HG02981 (cell line): ENCODE measurements at regions not wholly inside any gene's neighbourhood (a gene's known extent, or its start where the extent isn't known, plus 50 kb on each side); places are given as distances from the start of the nearest gene placed in this dataset.

Experiments
- ATAC-seq: cut with Tn5 transposase; IDR thresholded peaks from one replicate; pipeline ENCODE4 v1.9.1; 2021; ENCODE audit warnings: mild to moderate bottlenecking, moderate library complexity; ENCODE audit not compliant: unreplicated experiment

DNA sequence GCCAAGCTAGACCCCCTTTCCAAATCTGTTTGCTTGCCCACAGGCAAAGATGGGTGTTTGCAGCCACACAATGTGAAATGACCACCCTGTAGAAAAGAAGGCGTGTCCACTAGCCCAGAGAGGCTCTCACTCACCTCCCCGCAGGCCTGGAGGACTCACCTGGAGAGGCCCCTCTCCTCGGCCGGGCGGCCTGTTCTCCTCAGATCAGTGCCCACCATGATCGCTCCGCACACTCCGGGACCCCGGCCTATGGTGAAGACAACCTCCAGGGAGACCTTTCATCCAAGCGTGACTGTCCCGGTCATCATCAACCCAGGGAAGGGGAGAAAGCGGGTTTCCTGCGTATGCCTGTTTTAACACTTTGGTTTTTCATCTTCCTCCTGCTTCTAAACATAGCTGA lies 328.7 kb upstream of the SALL3 start:
- ATAC-seq, result no peak

DNA sequence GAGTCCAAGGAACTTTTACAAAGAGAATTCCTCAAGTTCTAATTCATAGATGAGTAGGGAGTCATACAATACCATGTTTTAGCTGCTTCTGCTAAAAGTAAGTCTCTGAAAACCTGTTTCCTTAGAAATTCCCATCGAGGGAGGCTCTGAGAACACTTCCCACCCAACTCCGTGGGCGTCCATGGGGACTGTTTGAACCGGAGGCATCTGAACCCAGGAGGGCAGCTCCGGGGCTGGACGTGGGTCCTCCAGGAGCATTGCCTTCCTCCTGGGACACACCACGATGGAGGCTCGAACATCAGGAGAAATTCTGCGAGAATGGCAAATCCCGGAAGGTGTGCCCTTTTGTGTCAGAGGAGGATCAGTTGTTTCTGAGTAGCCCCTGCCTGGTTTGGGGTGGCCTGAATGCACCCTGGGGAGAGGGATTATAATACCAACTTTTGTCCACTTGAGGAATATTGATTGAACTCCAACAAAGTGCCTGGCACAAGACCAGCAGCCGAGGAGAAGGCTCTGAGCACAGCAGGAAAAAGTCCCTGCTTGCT lies 327.5 kb upstream of the SALL3 start:
- ATAC-seq, result no peak

DNA sequence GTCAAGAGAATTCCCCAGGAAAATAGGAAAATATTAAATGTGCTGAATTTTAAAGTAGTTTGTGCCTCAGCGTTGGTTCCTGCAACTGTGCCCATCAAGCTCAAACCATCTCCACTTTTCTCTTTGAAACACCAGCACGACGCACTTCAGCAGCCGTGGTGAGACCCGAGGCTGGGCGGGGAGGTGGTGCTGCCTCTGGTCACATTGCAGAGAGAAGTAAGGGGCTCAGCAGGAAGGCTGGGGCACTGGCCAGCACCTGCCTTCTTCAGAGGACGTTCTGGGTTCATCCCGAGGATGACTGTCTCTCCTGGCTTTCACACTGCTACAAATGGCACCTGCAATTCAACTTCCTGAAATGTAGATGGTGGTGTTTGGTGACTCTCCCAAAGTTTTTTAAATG lies 323.7 kb upstream of the SALL3 start:
- no peak for ATAC-seq

DNA sequence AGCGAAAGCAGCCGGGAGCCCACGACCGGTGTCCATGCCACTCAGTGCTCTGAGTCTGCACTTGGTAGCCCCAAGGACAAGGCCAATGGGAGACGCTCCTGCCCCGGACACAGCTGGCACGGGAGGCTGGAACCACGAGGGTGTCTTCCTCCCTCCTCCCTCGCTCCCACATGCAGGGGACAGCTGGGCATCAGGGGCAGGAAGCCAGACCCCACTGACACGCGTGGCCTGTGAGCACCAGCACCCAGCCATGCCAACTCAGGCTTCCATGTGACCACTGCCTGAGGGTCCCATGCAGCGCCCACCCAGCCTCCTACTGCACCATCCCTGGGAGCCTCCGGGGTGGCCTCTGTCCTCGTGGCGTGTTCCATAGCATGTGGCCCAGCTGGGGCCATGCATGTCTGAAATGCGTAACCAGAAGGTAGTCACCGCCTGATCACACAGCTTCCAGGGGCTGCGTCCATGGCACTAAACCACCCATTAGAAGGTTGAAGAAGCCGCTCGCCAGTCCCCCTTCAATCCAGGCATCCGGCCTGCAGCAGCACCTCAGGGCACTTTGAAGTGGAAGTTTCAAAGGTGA lies 323.2 kb upstream of the SALL3 start:
- no peak for ATAC-seq

DNA sequence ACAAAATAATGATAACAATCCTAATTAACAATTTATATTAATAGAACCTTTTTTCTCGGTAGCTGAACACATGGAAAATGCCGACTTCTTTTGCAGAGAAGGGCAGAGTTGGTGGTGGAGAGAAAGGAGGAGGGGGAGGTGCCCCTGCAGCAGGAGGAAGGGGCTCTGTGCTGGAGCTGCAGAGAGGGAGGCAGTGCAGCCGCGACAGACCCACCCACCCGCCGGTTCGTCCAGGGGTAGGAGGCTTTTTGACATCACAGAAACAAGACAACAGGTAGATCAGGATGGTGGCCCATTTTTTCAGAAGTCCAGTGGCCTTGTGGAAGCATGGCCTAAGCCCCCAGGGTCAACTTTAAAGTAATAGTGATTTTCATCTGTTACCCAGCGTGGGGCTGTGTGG lies 321.1 kb upstream of the SALL3 start:
- ATAC-seq, result no peak

DNA sequence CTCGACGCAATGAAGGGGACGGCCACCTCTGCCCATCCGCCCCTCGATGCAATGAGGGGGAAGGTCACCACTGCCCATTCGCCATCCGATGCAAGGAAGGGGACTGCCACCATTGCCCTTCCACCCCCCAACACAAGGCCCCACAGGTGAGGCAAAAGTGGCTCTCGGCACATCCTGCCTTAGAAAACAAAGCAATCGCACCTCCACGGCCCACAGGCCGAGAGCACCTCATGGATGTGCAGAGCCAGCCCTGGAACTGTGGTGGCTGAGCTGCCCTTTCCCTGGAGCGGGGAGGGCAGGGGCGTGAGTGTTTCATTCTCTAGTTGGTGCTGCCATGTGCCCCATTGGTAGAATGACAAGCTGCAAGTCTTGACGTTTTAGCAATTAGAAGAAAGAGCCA lies 320.6 kb upstream of the SALL3 start:
- no peak for ATAC-seq

DNA sequence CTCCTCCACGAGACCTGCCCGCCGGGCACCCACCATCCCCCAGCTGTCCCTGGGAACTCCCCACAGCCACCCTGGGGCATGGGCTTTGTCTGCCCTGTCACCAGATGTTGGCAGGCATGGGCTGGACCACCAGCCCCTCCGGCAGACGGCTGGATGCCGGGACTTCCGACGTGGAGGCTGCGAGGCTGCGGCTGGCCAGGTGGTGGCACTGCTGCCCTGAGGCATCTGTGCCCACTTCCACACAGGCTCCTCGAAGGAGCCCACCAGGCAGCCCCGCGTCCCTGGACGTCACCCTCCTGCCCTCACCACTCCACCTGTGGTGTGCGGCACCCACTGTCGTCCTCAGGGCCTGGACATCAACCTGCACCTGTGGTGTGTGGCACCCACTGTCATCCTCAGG lies 319.9 kb upstream of the SALL3 start:
- ATAC-seq, result no peak

DNA sequence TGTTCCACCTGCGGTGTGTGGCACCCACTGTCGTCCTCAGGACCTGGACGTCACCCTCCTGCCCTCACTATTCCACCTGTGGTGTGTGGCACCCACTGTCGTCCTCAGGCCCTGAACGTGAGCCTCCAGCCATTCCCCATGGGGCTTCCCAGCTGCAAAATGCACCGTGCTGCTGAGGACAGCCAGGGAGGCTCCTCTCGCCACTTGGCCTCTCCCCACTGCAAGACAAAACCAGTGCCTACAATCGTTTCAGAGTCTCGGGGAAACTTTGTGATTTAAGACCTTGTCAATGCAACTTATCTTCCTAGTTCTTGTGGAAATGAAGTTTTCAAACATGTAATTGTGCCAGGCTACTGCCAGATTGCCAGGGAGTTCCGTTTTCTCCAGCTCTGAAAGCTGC lies 319.3 kb upstream of the SALL3 start:
- ATAC-seq, result no peak

DNA sequence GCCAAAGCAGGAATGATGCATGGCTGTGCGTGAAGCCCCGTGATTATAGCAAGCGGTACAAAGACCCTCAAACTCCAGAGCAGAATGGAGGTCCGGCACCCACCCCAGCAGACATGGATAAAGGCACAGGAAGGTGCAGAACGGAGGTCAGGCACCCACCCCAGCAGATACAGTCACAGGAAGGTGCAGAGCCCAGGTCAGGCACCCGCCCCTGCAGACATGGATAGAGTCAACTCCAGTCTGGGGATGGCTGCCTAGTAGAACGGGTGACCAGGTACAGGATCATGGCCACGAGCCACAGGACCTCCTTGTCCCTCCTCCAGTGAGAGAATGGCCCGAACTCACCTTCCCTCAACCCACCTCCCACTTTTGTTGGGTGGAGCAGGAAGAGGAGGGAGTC lies 318.3 kb upstream of the SALL3 start:
- no peak for ATAC-seq

DNA sequence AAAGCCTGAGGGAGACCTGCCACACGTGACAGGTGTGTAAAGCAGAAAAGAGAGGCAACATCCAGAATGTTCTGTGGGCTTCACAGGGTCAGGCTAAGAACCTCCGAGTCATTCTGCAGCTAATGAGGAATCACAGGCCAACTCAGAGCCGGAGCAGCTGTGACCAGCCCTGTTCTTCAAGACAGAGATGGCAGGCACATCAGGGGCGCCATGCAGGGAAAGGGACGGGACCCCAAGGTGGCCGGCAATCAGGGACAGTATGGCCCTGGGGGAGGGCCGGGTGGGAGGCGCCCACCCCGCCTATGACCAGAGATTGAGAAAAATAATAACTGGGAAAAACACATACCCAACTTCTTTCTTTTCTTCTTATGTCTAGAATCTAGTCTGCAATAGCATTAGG lies 316.7 kb upstream of the SALL3 start:
- ATAC-seq, result no peak

DNA sequence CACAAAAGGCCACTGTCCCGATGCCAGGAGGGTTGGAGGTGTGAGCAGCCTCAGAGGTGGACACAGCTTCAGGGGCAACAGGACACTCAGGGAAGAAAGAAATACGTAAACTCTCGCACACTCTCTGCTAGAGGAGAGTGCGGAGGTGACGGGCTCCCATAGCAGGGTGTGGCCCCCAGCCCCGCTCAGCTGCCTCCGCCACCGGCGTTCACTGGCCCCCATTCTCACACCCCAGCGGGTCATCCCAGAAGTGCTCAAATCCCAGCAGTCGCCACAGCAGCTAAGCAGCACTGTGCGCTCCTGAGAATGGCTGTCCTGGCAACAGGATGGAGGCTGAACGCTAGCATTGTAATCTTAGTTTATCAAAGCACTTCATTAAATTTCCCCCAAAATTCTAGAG lies 315.6 kb upstream of the SALL3 start:
- no peak for ATAC-seq

DNA sequence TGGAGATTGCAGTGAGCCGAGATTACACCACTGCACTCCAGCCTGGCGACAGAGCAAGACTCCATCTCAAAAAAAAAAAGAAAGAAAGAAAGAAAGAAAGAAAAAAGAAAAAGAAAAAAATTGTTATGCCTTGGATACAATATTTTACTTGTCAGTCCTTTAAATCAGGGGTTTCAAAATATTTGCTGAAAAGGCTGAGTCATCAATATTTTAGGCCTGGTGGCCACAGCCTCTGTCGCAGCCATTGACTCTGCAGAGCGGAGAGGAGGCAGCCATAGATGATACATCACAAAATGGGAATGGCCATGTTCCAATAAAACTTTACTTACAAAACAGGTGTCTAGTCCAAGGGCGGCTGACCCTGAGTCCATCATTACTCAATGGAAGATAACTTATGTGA lies 314.8 kb upstream of the SALL3 start:
- no peak for ATAC-seq

DNA sequence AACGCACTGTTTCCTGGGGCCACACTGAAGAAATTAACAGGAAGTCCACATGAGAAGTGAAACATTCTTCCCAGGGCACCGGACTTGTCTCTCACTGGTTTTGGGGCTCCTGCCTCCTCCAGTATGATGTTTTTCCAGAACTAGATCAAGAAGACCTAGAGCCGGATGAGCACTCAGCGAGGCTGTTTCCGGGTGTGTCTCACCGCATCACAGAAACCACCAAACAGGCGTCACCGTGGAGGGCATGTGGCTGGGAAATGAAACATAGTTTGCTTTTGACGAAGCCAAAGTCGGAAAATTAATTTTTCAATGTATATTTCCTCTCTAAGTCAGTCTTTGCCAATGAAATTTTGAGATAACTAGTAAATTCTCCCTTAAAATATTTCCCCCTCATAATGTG lies 314.0 kb upstream of the SALL3 start:
- ATAC-seq, result no peak

DNA sequence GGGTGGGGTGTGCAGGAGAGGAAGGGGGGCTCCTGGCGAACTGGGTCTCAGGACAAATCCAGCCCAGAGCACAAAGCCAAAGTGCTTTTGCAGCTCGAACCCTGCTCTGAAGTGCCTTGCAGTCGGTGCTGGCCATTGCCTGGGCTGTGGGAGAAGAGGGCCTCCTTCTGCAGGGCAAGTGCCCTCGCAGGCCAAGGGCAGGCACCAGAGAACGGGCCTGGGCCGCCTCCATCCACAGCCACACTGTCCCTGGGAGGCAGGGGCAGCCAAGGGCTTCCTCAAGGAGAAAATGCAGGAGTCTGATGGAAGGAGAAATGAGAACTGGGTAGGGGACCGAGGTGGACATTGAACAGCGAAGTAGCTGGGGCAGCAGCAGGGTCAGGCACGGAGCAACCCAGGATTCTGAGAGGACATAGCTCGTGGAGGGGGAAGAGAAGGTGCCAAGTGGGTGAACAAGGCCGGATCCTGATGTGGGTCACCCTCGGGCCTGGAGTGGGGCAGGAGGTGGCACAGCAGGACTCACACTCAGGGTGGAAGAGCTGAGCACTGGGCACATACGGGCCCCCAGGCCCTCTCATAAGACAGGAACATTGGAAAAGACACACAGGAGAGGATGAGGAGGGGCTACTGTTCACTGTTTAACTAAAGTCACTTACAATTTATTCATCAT lies 312.8 kb upstream of the SALL3 start:
- ATAC-seq, result no peak

DNA sequence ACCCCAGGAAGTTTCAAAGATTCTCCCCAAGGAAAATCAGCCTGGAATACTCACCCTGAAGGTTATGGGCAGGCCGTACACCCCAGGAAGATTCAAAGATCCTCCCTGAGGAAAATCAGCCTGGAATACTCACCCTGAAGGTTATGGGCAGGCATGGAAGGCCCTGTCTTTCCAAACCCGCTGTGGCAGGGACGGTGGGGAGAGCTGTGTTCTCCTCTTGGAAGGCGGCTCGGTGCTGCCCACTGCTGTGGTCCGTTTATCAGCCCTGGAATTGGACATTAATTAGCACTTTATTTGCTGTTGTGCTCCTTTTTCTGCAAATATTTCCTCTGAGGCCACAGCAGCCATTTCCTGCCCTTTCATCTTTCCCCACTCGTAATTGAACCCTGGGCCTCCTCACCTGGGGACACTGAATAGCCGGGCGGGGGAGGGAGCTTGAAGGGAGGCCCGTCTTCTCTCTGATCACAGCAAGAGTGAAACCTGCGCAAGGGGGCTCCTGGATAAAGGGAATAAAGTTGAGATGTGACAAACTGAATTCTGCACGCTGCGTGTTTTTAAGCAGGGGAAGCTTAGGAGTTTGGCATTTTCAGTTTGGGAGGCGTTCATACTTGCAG lies 308.7 kb upstream of the SALL3 start:
- no peak for ATAC-seq

DNA sequence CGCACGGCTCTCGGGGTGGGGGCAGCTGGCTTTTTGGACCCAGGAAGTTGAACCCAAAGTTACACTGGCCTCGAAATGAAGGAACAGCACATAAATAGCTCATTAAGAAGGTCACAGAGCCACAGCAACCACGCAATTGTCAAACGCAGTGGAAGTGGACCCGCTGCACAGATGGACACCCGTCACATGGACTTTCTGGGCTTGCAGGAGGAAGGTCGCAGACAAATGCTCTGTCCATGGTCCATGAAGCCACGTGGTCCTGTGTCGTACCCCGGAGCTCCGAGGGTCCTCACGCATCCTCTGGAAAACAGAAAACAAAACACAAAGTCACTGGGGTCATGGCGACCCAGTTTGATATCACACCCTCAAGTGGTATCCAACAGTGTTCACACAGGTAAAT lies 308.1 kb upstream of the SALL3 start:
- ATAC-seq, result no peak

DNA sequence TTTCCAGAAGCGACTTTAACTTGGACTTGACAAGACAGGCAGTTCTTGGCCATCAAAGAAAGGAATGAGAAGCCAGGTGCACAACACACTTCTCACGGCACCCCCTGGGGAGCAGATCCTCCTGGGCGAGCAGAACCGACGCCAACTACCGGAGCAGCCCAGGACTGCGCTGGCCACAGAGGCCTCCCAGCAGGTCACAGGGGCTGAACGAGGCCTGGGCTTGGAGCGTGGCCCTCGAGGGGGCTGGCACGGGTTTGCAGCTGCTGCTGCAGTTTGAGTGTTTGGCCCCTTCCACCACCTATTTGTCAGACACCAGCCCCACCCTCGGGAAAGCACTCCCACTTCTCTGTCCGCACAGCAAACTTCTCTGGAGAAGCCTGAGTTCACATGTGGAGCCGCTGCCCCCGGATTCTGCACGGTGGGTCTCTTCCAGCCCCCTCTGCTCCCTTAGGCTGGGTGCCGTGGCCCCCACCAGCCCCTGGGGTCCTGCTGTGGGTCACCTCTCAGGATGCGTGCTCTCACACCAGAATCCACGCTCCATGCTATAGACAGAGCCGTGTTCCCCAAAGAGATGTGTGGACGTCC lies 306.7 kb upstream of the SALL3 start:
- ATAC-seq, result no peak

DNA sequence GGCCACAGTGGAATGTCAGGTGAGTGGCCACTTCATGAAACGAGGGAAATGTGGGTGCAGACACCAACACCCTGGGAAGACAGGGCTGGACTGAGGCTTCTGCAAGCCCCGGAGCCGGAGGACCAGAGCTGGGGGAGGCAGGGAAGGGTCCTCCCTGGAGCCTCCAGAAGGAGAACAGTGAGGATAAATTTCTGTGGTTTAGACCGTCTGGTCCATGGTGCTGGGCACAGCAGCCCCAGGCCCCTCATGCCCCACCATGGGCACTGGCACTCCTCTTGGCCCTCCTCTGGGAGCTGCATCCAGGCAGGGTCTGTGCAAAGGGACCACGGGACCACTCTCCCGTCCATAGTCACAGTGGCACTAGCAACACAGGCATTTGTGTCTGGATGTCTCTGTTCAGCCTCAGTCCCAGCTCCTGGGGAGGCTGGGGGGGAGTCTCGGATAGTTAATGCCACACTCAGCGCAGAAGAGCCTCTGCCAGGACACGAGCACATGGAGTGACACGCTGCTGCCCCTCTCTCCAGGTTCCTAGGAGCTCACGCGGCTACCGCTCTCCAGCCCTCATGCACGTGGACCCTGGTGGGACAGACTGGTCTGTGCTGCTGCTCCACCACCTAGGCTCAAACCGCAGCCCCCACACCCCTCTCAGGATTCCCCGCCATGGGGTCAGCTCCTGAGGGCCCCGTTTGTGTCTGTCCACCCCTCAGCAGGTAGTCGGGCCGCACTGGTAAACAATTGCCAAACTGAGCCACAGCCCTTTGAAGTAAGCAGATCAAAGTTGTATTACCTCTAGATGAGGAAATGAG lies 305.9 kb upstream of the SALL3 start:
- no peak for ATAC-seq

DNA sequence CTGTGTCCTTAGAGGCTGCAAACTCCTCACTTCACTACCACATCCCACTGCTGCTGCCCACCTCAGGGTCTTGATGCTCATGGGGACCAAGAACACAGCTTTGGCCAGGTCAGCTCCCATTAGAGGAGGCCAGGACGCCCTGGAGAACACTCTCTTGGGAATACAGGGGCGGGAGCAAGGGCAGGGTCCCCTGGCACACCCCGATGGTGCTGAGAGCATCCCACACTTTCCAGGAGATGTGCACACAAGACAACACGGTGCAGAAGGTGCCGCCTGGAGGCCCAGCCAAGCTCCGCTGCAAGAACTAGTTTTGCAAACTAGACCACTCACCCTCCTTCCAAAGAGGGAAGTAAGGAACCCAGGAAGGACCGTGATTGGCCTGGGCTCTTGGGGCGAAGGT lies 304.4 kb upstream of the SALL3 start:
- no peak for ATAC-seq

DNA sequence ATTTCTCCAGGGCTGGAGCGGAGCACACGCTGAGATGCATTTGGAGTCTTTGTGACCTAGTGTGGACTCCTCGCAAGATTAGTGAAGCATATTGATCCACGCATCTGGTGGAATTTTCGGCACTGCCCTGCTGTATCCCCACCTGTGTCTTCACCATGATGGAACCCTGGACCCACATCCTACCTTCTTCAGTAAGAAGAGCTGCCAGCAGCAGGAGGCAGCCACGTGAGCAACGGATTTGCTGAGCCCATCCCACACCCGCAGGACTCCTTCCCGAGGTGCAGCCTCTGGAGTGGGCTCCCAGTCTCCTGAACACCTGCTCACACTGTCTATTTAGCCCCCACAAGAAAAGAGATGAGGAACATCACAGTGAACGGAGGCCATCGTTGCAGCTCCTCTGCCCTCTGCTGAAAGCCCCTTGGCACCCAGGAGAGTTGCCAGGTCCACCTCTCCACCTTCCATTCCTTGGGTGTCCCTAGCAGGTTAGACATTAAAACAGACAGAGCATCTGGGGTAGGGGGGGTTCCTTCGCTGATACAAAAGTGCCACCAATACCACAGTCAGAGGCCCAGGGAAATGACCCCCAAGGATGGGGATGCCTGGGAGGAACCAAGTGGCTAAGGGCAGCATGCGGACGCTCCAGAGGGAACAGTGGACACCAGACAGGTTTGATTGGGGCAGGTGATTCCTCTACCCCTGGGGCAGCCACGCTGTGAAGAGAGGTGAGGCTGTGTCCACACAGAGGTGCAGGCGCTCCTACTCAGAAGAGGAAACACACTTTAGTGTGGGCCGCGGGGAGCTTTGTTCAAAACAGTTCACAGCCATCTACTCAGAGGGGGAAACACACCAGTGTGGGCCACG lies 302.8 kb upstream of the SALL3 start:
- no peak for ATAC-seq
